ENCODE measurements at regions not wholly inside any gene's neighbourhood (a gene's known extent, or its start where the extent isn't known, plus 50 kb on each side); places are given as distances from the start of the nearest gene placed in this dataset.

DNA sequence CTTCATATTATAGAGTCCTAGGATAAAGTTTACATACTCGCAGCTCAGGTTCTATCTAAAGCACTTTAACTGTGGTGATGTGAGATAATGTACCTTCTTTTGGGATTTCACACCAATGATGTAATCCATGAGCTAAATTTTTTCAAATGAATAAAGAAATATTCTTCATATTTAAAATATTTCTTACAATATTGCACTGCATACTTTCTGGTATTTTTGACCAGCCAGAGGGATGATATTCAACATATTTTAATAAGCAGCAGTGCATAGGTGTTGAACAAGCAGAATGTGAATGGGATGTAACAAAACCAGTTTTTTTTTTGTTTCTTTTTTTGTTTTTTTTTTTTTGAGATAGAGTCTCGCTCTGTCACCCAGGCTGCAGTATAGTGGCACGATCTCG lies 73.2 kb upstream of the TRIM24 start:
- ChIA-PET POLR2A (interaction anchor here (0.7 kb wide), 1 partner anchor 72 kb away, joined by 3 read pairs; no protein-coding TSS in a partner anchor), CTCF (interaction anchor here (0.6 to 2.1 kb wide), 3 partner anchors 9 to 129 kb away, joined by 3 to 8 read pairs (median 3); no protein-coding TSS in a partner anchor), SMC1A (ENCODE audit: uncharacterized antibody, unreplicated experiment) (interaction anchor here (0.6 kb wide), 1 partner anchor 378 kb away, joined by 4 read pairs; no protein-coding TSS in a partner anchor), RAD21 (ENCODE audit: unreplicated experiment) (interaction anchor here (0.6 kb wide), 1 partner anchor 595 kb away, joined by 3 read pairs; no protein-coding TSS in a partner anchor)
- Histone ChIP-seq H3K79me2 (ENCODE audit: control insufficient read depth, insufficient read depth, low read length) (no peaks in the 10 kb centered on the region), H3K4me3 (no peak overlapping the region), H3K36me3 (ENCODE audit: control insufficient read depth in 2 of 2, insufficient read depth in 2 of 2, low read length in 1 of 2) (no peaks in the 10 kb centered on the region), H3K9ac (ENCODE audit: control insufficient read depth, insufficient read depth, low read length) (no peak overlapping the region), H3K4me1 (ENCODE audit: control insufficient read depth, insufficient read depth, low read length) (no peaks in the 10 kb centered on the region), H3K27ac (ENCODE audit: control insufficient read depth, insufficient read depth) (no peak overlapping the region), H3K9me3 (replicated peaks; ENCODE audit: control insufficient read depth, insufficient read depth, low read length) (no peaks in the 10 kb centered on the region), H3K27me3 (replicated peaks in 1 of 2; ENCODE audit: control insufficient read depth in 2 of 2, insufficient read depth in 2 of 2, low read length in 1 of 2) (no peaks in the 10 kb centered on the region), H3K4me2 (ENCODE audit: control insufficient read depth, insufficient read depth) (no peak overlapping the region), H2AFZ (ENCODE audit: control insufficient read depth, low read depth, low read length) (no peak overlapping the region), H4K20me1 (ENCODE audit: control insufficient read depth, insufficient read depth) (no peaks in the 10 kb centered on the region)
- TF ChIP-seq E4F1 (IDR thresholded peaks at IDR 0.05; ENCODE audit: borderline replicate concordance, partially characterized antibody) (no peak), ZNF384 (IDR thresholded peaks at IDR 0.05; ENCODE audit: borderline replicate concordance, low read depth, low read length) (no peak), RBBP5 (conservative IDR thresholded peaks at IDR 0.05) (no peak), CHD4 (IDR thresholded peaks at IDR 0.05) (no peak), BCLAF1 (IDR thresholded peaks at IDR 0.05) (no peak), MEF2B (IDR thresholded peaks at IDR 0.05; ENCODE audit: partially characterized antibody, poor library complexity, severe bottlenecking) (no peak)
- intact Hi-C loops (cut with micrococcal nuclease; ENCODE audit: unreplicated experiment) (no loop called here), in situ Hi-C loops (cut with MboI) (no loop called here)
- WGBS (ENCODE audit: insufficient coverage, insufficient replicate concordance, low lambda C conversion rate, missing lambda C conversion rate) = 39% methylated on average over 1 of the region's 4 CpGs
- ATAC-seq (no peak), FAIRE-seq (no peak), DNase-seq (ENCODE audit: low read depth, low spot score) (no peak)
- BruUV-seq (replicated peaks) = no TSS peak
